ENCODE measurements at regions not wholly inside any gene's neighbourhood (a gene's known extent, or its start where the extent isn't known, plus 50 kb on each side); places are given as distances from the start of the nearest gene placed in this dataset.

DNA sequence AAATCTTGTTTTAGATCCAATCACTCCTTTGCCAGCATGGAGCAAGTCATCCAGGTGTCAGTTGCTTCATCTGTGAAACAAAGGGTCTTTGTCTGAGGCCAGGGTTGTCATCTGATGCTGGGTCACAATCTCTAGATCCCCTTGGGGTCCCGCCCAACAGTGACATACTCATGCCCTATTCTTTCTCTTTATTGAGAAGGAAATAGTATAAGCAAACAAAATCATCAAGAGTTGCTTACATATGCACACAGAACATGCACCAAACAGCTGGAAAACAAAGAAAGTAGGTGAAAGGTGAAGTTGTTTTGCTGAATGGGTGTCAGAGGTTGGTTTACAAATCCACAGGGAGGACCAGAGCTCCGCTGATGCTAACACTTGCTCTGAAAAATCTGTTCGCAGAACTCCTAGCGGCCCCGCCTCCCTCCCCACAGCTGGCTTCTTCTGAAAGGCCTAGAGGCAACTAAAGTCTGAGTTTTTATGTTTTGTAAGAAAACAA, 106.1 kb upstream of the SLC44A1 start:
- TF ChIP-seq, protein P1, sequence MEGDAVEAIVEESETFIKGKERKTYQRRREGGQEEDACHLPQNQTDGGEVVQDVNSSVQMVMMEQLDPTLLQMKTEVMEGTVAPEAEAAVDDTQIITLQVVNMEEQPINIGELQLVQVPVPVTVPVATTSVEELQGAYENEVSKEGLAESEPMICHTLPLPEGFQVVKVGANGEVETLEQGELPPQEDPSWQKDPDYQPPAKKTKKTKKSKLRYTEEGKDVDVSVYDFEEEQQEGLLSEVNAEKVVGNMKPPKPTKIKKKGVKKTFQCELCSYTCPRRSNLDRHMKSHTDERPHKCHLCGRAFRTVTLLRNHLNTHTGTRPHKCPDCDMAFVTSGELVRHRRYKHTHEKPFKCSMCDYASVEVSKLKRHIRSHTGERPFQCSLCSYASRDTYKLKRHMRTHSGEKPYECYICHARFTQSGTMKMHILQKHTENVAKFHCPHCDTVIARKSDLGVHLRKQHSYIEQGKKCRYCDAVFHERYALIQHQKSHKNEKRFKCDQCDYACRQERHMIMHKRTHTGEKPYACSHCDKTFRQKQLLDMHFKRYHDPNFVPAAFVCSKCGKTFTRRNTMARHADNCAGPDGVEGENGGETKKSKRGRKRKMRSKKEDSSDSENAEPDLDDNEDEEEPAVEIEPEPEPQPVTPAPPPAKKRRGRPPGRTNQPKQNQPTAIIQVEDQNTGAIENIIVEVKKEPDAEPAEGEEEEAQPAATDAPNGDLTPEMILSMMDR (IDR thresholded peaks at IDR 0.05), result no peak
- no peak for TF ChIP-seq POLR2A (IDR thresholded peaks at IDR 0.05)
